ENCODE measurements at regions not wholly inside any gene's neighbourhood (a gene's known extent, or its start where the extent isn't known, plus 50 kb on each side); places are given as distances from the start of the nearest gene placed in this dataset.

GRCh38 chr9:107982745-107983144, 493.2 kb upstream of the KLF4 start:
- no peak for ATAC-seq
- Histone ChIP-seq H3K36me3 (ENCODE audit: insufficient read depth) (no peaks in the 10 kb centered on the region), H3K27me3 (ENCODE audit: insufficient read depth) (no peaks in the 10 kb centered on the region), H3F3A (replicated peaks; ENCODE audit: low read depth) (no peaks in the 10 kb centered on the region), H3K27ac (ENCODE audit: low read depth) (no peak overlapping the region), H3K9me2 (ENCODE audit: insufficient read depth) (peaks cover 21% of the 10 kb centered on the region), H4K20me1 (replicated peaks; ENCODE audit: insufficient read depth) (no peaks in the 10 kb centered on the region), H3K79me2 (replicated peaks; ENCODE audit: insufficient read depth) (no peaks in the 10 kb centered on the region), H2AFZ (no peak overlapping the region), H3K4me2 (no peak overlapping the region), H3K4me3 (no peak overlapping the region), H3K4me1 (ENCODE audit: insufficient read depth) (0 out of 2 replicates have a peak, but pooled peaks cover 3% of the 10 kb centered on the region)
- no peak for DNase-seq (ENCODE audit: low spot score)
- no peaks in the 10 kb centered on the region for H3K9me3 Mint-ChIP-seq
- no peaks in the 10 kb centered on the region for H3K36me3 Mint-ChIP-seq (ENCODE audit: low read depth)
- no peaks in the 10 kb centered on the region; the same call in 2 of the 3 replicates for H3K4me1 Mint-ChIP-seq
- no peaks in the 10 kb centered on the region for H3K27me3 Mint-ChIP-seq (ENCODE audit: insufficient read depth, low read depth, poor library complexity)
- H3K4me3 Mint-ChIP-seq = no peak overlapping the region
- no peak overlapping the region for H3K27ac Mint-ChIP-seq
- TF ChIP-seq STAT1 (IDR thresholded peaks at IDR 0.05; ENCODE audit: unreplicated experiment) (no peak), CREB1 (CRISPR knock-in tag; IDR thresholded peaks at IDR 0.05; ENCODE audit: low read depth) (no peak), EZH2 (IDR thresholded peaks at IDR 0.05; ENCODE audit: low read depth, unreplicated experiment) (no peak), JUNB (IDR thresholded peaks at IDR 0.05; ENCODE audit: unreplicated experiment) (no peak)
- TF ChIP-seq, protein P1, sequence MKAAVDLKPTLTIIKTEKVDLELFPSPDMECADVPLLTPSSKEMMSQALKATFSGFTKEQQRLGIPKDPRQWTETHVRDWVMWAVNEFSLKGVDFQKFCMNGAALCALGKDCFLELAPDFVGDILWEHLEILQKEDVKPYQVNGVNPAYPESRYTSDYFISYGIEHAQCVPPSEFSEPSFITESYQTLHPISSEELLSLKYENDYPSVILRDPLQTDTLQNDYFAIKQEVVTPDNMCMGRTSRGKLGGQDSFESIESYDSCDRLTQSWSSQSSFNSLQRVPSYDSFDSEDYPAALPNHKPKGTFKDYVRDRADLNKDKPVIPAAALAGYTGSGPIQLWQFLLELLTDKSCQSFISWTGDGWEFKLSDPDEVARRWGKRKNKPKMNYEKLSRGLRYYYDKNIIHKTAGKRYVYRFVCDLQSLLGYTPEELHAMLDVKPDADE (IDR thresholded peaks at IDR 0.05) = no peak

DNA sequence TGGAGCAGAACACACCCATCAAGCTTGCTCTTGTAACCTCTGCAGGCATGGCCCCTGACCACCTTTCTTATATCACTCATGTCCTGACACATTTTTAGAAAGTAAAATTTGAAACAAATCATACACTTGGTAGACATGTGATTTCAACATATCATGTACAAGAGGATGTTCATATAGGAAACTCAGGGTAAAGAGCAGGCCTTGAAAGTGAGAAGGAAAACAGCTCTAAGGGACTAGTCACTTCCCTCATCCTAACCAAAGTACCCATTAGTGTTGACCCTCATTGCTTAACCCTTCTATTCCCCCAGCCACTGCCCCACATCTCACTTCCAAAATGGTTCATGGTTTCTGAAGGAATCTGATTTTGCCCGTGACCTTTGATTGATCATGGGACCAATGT, 492.4 kb upstream of the KLF4 start:
- Histone ChIP-seq H4K20me1 (replicated peaks; ENCODE audit: insufficient read depth) (no peaks in the 10 kb centered on the region), H3K79me2 (replicated peaks; ENCODE audit: insufficient read depth) (no peaks in the 10 kb centered on the region), H3K9me2 (ENCODE audit: insufficient read depth) (peaks cover 21% of the 10 kb centered on the region), H3K4me2 (no peak overlapping the region), H3K4me1 (ENCODE audit: insufficient read depth) (peaks cover 3% of the 10 kb centered on the region; the same call in 1 of the 2 replicates), H3K36me3 (ENCODE audit: insufficient read depth) (no peaks in the 10 kb centered on the region), H3K27ac (ENCODE audit: low read depth) (no peak overlapping the region), H2AFZ (no peak overlapping the region), H3K27me3 (ENCODE audit: insufficient read depth) (no peaks in the 10 kb centered on the region), H3K4me3 (no peak overlapping the region), H3F3A (replicated peaks; ENCODE audit: low read depth) (no peaks in the 10 kb centered on the region)
- no peak for DNase-seq (ENCODE audit: low spot score)
- no peak for ATAC-seq
- Mint-ChIP-seq H3K9me3 (no peaks in the 10 kb centered on the region), H3K4me1 (peaks cover 5% of the 10 kb centered on the region), H3K27me3 (ENCODE audit: insufficient read depth, low read depth, poor library complexity) (no peaks in the 10 kb centered on the region), H3K36me3 (ENCODE audit: low read depth) (no peaks in the 10 kb centered on the region), H3K27ac (no peak overlapping the region), H3K4me3 (no peak overlapping the region)
- TF ChIP-seq STAT1 (IDR thresholded peaks at IDR 0.05; ENCODE audit: unreplicated experiment) (no peak), CREB1 (CRISPR knock-in tag; IDR thresholded peaks at IDR 0.05; ENCODE audit: low read depth) (no peak), EZH2 (IDR thresholded peaks at IDR 0.05; ENCODE audit: low read depth, unreplicated experiment) (no peak), NANOG (IDR thresholded peaks at IDR 0.05; ENCODE audit: borderline replicate concordance) (no peak), JUNB (IDR thresholded peaks at IDR 0.05; ENCODE audit: unreplicated experiment) (no peak), EZH2phosphoT487 (IDR thresholded peaks at IDR 0.05; ENCODE audit: unreplicated experiment) (no peak), REST (IDR thresholded peaks at IDR 0.05; ENCODE audit: unreplicated experiment) (no peak), ZNF331 (CRISPR knock-in tag; IDR thresholded peaks at IDR 0.05; ENCODE audit: low read depth) (no peak)
- TF ChIP-seq, protein P2, sequence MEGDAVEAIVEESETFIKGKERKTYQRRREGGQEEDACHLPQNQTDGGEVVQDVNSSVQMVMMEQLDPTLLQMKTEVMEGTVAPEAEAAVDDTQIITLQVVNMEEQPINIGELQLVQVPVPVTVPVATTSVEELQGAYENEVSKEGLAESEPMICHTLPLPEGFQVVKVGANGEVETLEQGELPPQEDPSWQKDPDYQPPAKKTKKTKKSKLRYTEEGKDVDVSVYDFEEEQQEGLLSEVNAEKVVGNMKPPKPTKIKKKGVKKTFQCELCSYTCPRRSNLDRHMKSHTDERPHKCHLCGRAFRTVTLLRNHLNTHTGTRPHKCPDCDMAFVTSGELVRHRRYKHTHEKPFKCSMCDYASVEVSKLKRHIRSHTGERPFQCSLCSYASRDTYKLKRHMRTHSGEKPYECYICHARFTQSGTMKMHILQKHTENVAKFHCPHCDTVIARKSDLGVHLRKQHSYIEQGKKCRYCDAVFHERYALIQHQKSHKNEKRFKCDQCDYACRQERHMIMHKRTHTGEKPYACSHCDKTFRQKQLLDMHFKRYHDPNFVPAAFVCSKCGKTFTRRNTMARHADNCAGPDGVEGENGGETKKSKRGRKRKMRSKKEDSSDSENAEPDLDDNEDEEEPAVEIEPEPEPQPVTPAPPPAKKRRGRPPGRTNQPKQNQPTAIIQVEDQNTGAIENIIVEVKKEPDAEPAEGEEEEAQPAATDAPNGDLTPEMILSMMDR (conservative IDR thresholded peaks at IDR 0.05; ENCODE audit: low read depth in 2 of 2) = no peak

All from GM23338 (cell line).